Fibroblast of skin of left biceps (primary cell): ENCODE measurements at regions not wholly inside any gene's neighbourhood (a gene's known extent, or its start where the extent isn't known, plus 50 kb on each side); places are given as distances from the start of the nearest gene placed in this dataset.
"Not testable (repeated sequence)": the region's sequence is repeated elsewhere in the genome, so short reads cannot be mapped to it uniquely, and the experiment has no call there.

ENCODE experiments used
- DNase-seq, 2 experiments: peaks; one replicate each; pipeline ENCODE4 v3.0.0-alpha.2; 2013; ENCODE audit warnings: low read depth in 2 of 2

- not testable (repeated sequence) for DNase-seq
These were observed 248.3 kb downstream of the CDH7 start for GRCh38 chr18:65998971-65999700.

- no peak for DNase-seq
These were observed 244.4 kb downstream of the CDH7 start for GRCh38 chr18:65995206-65995605.

GRCh38 chr18:65994302-65994701 is 243.5 kb downstream of the CDH7 start:
- no peak for DNase-seq

GRCh38 chr18:65990944-65991708 is 240.3 kb downstream of the CDH7 start:
- no peak for DNase-seq

GRCh38 chr18:65990174-65990690 is 239.4 kb downstream of the CDH7 start:
- no peak for DNase-seq

GRCh38 chr18:65988972-65989371 is 238.2 kb downstream of the CDH7 start:
- DNase-seq: no peak

GRCh38 chr18:65988386-65988785 is 237.6 kb downstream of the CDH7 start:
- DNase-seq: no peak

GRCh38 chr18:65983750-65984149 is 232.9 kb downstream of the CDH7 start:
- DNase-seq: no peak

- DNase-seq: no peak
These were observed 224.7 kb downstream of the CDH7 start for GRCh38 chr18:65975536-65975935.

- no peak for DNase-seq
These were observed 223.9 kb downstream of the CDH7 start for GRCh38 chr18:65974758-65975157.

- no peak for DNase-seq
These were observed 217.6 kb downstream of the CDH7 start for GRCh38 chr18:65968239-65969004.

GRCh38 chr18:65955747-65956146 is 204.9 kb downstream of the CDH7 start:
- no peak for DNase-seq

- no peak for DNase-seq
These were observed 203.6 kb downstream of the CDH7 start for GRCh38 chr18:65954372-65954771.

GRCh38 chr18:65946777-65947176 is 196.0 kb downstream of the CDH7 start:
- no peak for DNase-seq

GRCh38 chr18:65943268-65943667 is 192.5 kb downstream of the CDH7 start:
- DNase-seq: no peak

- DNase-seq: no peak
These were observed 192.0 kb downstream of the CDH7 start for GRCh38 chr18:65942854-65943253.

GRCh38 chr18:65942104-65942503 is 191.3 kb downstream of the CDH7 start:
- no peak for DNase-seq

- DNase-seq: no peak
These were observed 190.7 kb downstream of the CDH7 start for GRCh38 chr18:65941482-65941881.
